WI38 (cell line): ENCODE measurements at regions not wholly inside any gene's neighbourhood (a gene's known extent, or its start where the extent isn't known, plus 50 kb on each side); places are given as distances from the start of the nearest gene placed in this dataset.

ENCODE experiments used
- H3K4me3 ChIP-seq: 2 replicates; pipeline ENCODE4 v1.5.1; 2011; ENCODE audit warnings: low read depth, mild to moderate bottlenecking, control low read depth, low read length
- CTCF ChIP-seq: IDR thresholded peaks from 2 replicates; pipeline ENCODE4 v1.5.1; 2012; ENCODE audit warnings: low read depth, mild to moderate bottlenecking, control low read depth, low read length

GRCh38 chr13:106756446-106756845 lies 188.5 kb upstream of the ARGLU1 start:
- no peak for TF ChIP-seq CTCF
- no peak overlapping the region for H3K4me3 ChIP-seq

- TF ChIP-seq CTCF: no peak
Measured at GRCh38 chr13:106755542-106755941, 187.6 kb upstream of the ARGLU1 start.

GRCh38 chr13:106753251-106753650 lies 185.3 kb upstream of the ARGLU1 start:
- TF ChIP-seq CTCF: no peak

More at GRCh38 chr13:106755542-106755941, 187.6 kb upstream of the ARGLU1 start:
- H3K4me3 ChIP-seq: no peak overlapping the region

GRCh38 chr13:106752584-106753170 lies 184.7 kb upstream of the ARGLU1 start:
- TF ChIP-seq CTCF: no peak
- no peak overlapping the region for H3K4me3 ChIP-seq

More at GRCh38 chr13:106753251-106753650, 185.3 kb upstream of the ARGLU1 start:
- H3K4me3 ChIP-seq: no peak overlapping the region

- no peak overlapping the region for H3K4me3 ChIP-seq
- no peak for TF ChIP-seq CTCF
Measured at GRCh38 chr13:106748785-106749184, 180.8 kb upstream of the ARGLU1 start.

GRCh38 chr13:106744516-106744915 lies 176.6 kb upstream of the ARGLU1 start:
- TF ChIP-seq CTCF: no peak
- H3K4me3 ChIP-seq: no peak overlapping the region

- TF ChIP-seq CTCF: no peak
Measured at GRCh38 chr13:106738186-106738678, 170.3 kb upstream of the ARGLU1 start.

More at GRCh38 chr13:106738186-106738678, 170.3 kb upstream of the ARGLU1 start:
- no peak overlapping the region for H3K4me3 ChIP-seq
